Ovary (tissue), 7 donors: ENCODE measurements at regions not wholly inside any gene's neighbourhood (a gene's known extent, or its start where the extent isn't known, plus 50 kb on each side); places are given as distances from the start of the nearest gene placed in this dataset.
"Not testable (repeated sequence)": the region's sequence is repeated elsewhere in the genome, so short reads cannot be mapped to it uniquely, and the experiment has no call there.

Experiments
- DNase-seq, 5 donors: peaks; one replicate each; pipeline ENCODE4 v3.0.0-alpha.2; 2019 to 2020
- H3K27ac ChIP-seq, 2 donors: fragments of 200-600 bp; one replicate each; pipeline versions ENCODE4 v1.5.1 to v1.8.0; 2019 to 2022
- H3K27me3 ChIP-seq: fragments of 200-600 bp; one replicate; pipeline ENCODE4 v1.8.0; 2022
- H3K36me3 ChIP-seq: fragments of 200-600 bp; sonication (generic); one replicate; pipeline ENCODE4 v1.5.1; 2019
- H3K4me1 ChIP-seq: one replicate; pipeline ENCODE4 v1.8.1; 2013; ENCODE audit warnings: mild to moderate bottlenecking, moderate library complexity; ENCODE audit not compliant: insufficient read depth
- H3K4me3 ChIP-seq: fragments of 200-600 bp; sonication (generic); one replicate; pipeline ENCODE4 v1.5.1; 2017
- H3K9me3 ChIP-seq, 2 donors: fragments of 200-600 bp in 1 of 2; sonication (generic) in 1 of 2; one replicate each; pipeline versions ENCODE4 v1.5.1 to v1.8.1; 2013 to 2019; ENCODE audit warnings: mild to moderate bottlenecking in 1 of 2, moderate library complexity in 1 of 2
- CTCF ChIP-seq, 3 donors: fragments of 450-650 bp in 2 of 3; fragments of 200-600 bp in 1 of 3; IDR thresholded peaks; one replicate each; pipeline versions ENCODE4 v1.5.1 to v1.8.0; 2016 to 2022; ENCODE audit warnings: antibody characterized with exemption in 3 of 3, mild to moderate bottlenecking in 1 of 3
- EP300 ChIP-seq: sonication (generic); formaldehyde crosslinking; IDR thresholded peaks from one replicate; pipeline ENCODE4 v1.6.1; 2017; ENCODE audit warnings: antibody characterized with exemption
- POLR2A ChIP-seq: fragments of 450-650 bp; IDR thresholded peaks from one replicate; pipeline ENCODE4 v1.6.1; 2017; ENCODE audit warnings: antibody characterized with exemption, mild to moderate bottlenecking, moderate library complexity
- WGBS, 3 donors: extraction: QIAGEN DNeasy Blood & Tissue Kit in 1 of 3; methylation state at CpG; one replicate each; pipeline versions ENCODE4 v1.1.5 to v1.1.7; 2013 to 2017; 5-methylcytosine and 5-hydroxymethylcytosine counted together
- intact Hi-C, 4 donors: fragments of 100-400 bp; cut with DNase I; formaldehyde crosslinking; loops; one replicate each; pipeline versions ENCODE4 v1.11.0 to v1.15.1; 2022 to 2023
- donor health status: DM: no; HTN: no; CAD: no; lungs with moderate emphysema.
- donor health status: DM: no; HTN: no; CAD: no.
- donor health status: Bipolar disorder and iron deficiency.
- donor health status: DM: no; HTN: no; CAD: no.
- donor health status: DM: yes; HTN: yes; CAD: no.

GRCh38 chr16:64265756-64266155, 856.1 kb downstream of the CDH11 start:
- no peaks in the 10 kb centered on the region for H3K4me1 ChIP-seq
- H3K9me3 ChIP-seq: no peaks in the 10 kb centered on the region
- H3K36me3 ChIP-seq: no peaks in the 10 kb centered on the region
- H3K27me3 ChIP-seq: no peaks in the 10 kb centered on the region
- intact Hi-C loops: no loop called here
- TF ChIP-seq POLR2A (no peak), CTCF (IDR thresholded peaks at IDR 0.05) (no peak), EP300 (no peak)
- no peak overlapping the region for H3K4me3 ChIP-seq
- H3K27ac ChIP-seq: no peak overlapping the region
- no peak for DNase-seq

GRCh38 chr16:64260631-64261401, 861.0 kb downstream of the CDH11 start:
- 94 to 97% (median 97%) methylated on average over 23 of the region's 23 CpGs for WGBS, 3 donors
- H3K27me3 ChIP-seq, H3K9me3 ChIP-seq, H3K4me1 ChIP-seq, intact Hi-C loops, DNase-seq, H3K36me3 ChIP-seq, H3K4me3 ChIP-seq, H3K27ac ChIP-seq: not testable (repeated sequence)

- 94 to 97% (median 96%) methylated on average over 4 of the region's 4 CpGs for WGBS, 3 donors
- H3K4me3 ChIP-seq: no peak overlapping the region
- peaks cover 2% of the 10 kb centered on the region for H3K4me1 ChIP-seq
- H3K36me3 ChIP-seq: no peaks in the 10 kb centered on the region
- no peak overlapping the region for H3K27ac ChIP-seq
- H3K27me3 ChIP-seq: no peaks in the 10 kb centered on the region
- H3K9me3 ChIP-seq: no peaks in the 10 kb centered on the region
- intact Hi-C loops: no loop called here
- DNase-seq: no peak
- TF ChIP-seq EP300: no peak
- no peak for TF ChIP-seq POLR2A
- TF ChIP-seq CTCF (IDR thresholded peaks at IDR 0.05): no peak
Measured at GRCh38 chr16:64254443-64255367, 867.2 kb downstream of the CDH11 start.

GRCh38 chr16:64253525-64253924, 868.3 kb downstream of the CDH11 start:
- 84 to 92% (median 87%) methylated on average over 3 of the region's 3 CpGs for WGBS, 3 donors
- no peak for TF ChIP-seq EP300
- TF ChIP-seq POLR2A: no peak
- no peak for TF ChIP-seq CTCF (IDR thresholded peaks at IDR 0.05)
- Histone ChIP-seq H3K36me3 (no peaks in the 10 kb centered on the region), H3K9me3 (no peaks in the 10 kb centered on the region), H3K4me3 (no peak overlapping the region), H3K27ac (no peak overlapping the region), H3K27me3 (no peaks in the 10 kb centered on the region), H3K4me1 (peaks cover 2% of the 10 kb centered on the region)
- DNase-seq: no peak
- intact Hi-C loops: no loop called here

- Histone ChIP-seq H3K27ac (no peak overlapping the region), H3K27me3 (no peaks in the 10 kb centered on the region), H3K9me3 (no peaks in the 10 kb centered on the region), H3K4me1 (peaks cover 1% of the 10 kb centered on the region), H3K36me3 (no peaks in the 10 kb centered on the region), H3K4me3 (no peak overlapping the region)
- no peak for DNase-seq
- TF ChIP-seq POLR2A: no peak
- no peak for TF ChIP-seq CTCF (IDR thresholded peaks at IDR 0.05)
- no peak for TF ChIP-seq EP300
- intact Hi-C loops: no loop called here
Measured at GRCh38 chr16:64253096-64253495, 868.8 kb downstream of the CDH11 start.
